ENCODE measurements at regions not wholly inside any gene's neighbourhood (a gene's known extent, or its start where the extent isn't known, plus 50 kb on each side); places are given as distances from the start of the nearest gene placed in this dataset.
A peak's percentile ranks its signal among the peaks of the same experiment; 100 is the strongest.
"Not testable (repeated sequence)": the region's sequence is repeated elsewhere in the genome, so short reads cannot be mapped to it uniquely, and the experiment has no call there.

GRCh38 chr5:39919876-39920275 is 495.1 kb upstream of the DAB2 start:
- no peaks in the 10 kb centered on the region for H3K9me3 ChIP-seq (ENCODE audit: control insufficient read depth in 4 of 4, insufficient read depth in 3 of 4, low read length in 3 of 4)
- no peak overlapping the region for H3K9ac ChIP-seq (ENCODE audit: insufficient read depth in 1 of 2, low read length in 2 of 2)
- no peaks in the 10 kb centered on the region for H3K27me3 ChIP-seq (ENCODE audit: control insufficient read depth in 3 of 3, insufficient read depth in 3 of 3, low read length in 2 of 3)
- no peak overlapping the region for H3K4me3 ChIP-seq
- no peaks in the 10 kb centered on the region for H3K36me3 ChIP-seq (ENCODE audit: control insufficient read depth in 4 of 4, insufficient read depth in 4 of 4, low read length in 4 of 4)
- no peak overlapping the region for H3K27ac ChIP-seq (ENCODE audit: low read depth in 1 of 2, low read length in 1 of 2)
- 98 to 100% methylated on average over 1 of the region's 1 CpG for WGBS, 2 donors
- no peaks in the 10 kb centered on the region for H3K4me1 ChIP-seq (ENCODE audit: control insufficient read depth in 5 of 5, insufficient read depth in 5 of 5, low read length in 5 of 5)
- ATAC-seq (ENCODE audit: insufficient read depth, low FRiP score) (no peak), DNase-seq (no peak)
- TF ChIP-seq, protein P1, sequence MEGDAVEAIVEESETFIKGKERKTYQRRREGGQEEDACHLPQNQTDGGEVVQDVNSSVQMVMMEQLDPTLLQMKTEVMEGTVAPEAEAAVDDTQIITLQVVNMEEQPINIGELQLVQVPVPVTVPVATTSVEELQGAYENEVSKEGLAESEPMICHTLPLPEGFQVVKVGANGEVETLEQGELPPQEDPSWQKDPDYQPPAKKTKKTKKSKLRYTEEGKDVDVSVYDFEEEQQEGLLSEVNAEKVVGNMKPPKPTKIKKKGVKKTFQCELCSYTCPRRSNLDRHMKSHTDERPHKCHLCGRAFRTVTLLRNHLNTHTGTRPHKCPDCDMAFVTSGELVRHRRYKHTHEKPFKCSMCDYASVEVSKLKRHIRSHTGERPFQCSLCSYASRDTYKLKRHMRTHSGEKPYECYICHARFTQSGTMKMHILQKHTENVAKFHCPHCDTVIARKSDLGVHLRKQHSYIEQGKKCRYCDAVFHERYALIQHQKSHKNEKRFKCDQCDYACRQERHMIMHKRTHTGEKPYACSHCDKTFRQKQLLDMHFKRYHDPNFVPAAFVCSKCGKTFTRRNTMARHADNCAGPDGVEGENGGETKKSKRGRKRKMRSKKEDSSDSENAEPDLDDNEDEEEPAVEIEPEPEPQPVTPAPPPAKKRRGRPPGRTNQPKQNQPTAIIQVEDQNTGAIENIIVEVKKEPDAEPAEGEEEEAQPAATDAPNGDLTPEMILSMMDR (IDR thresholded peaks at IDR 0.05; ENCODE audit: control extremely low read depth, extremely low read depth) = no peak

DNA sequence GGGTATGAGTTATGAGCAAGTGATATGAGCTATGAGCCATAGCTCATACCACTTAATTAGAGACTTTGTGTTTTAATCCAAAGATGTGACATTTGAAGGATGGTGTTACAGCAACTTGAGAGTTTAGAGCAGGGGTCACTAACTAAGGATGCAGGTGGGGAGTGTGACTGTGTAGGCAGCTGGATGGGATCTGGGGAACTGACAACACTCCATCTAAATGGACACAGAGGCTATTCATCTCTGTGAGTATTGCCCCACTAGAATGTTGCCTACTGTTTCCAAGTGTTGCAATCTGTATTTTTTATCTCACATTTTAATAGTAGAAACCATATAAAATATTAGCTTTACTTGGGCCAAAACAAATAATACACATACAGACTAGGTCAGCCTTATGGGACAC is 488.1 kb upstream of the DAB2 start:
- ATAC-seq (ENCODE audit: insufficient read depth, low FRiP score) = no peak
- TF ChIP-seq, protein P1 (IDR thresholded peaks at IDR 0.05; ENCODE audit: control extremely low read depth, extremely low read depth) = no peak
- DNase-seq = peak in 1 of 3 donors; percentile 4
- Histone ChIP-seq H3K27me3 (ENCODE audit: control insufficient read depth in 3 of 3, insufficient read depth in 3 of 3, low read length in 2 of 3) (no peaks in the 10 kb centered on the region), H3K4me1 (ENCODE audit: control insufficient read depth in 5 of 5, insufficient read depth in 5 of 5, low read length in 5 of 5) (no peaks in the 10 kb centered on the region), H3K9me3 (ENCODE audit: control insufficient read depth in 4 of 4, insufficient read depth in 3 of 4, low read length in 3 of 4) (no peaks in the 10 kb centered on the region), H3K36me3 (ENCODE audit: control insufficient read depth in 4 of 4, insufficient read depth in 4 of 4, low read length in 4 of 4) (no peaks in the 10 kb centered on the region), H3K27ac (ENCODE audit: low read depth in 1 of 2, low read length in 1 of 2) (no peak overlapping the region), H3K4me3 (no peak overlapping the region), H3K9ac (ENCODE audit: insufficient read depth in 1 of 2, low read length in 2 of 2) (no peak overlapping the region)

- H3K4me1 ChIP-seq (ENCODE audit: control insufficient read depth in 5 of 5, insufficient read depth in 5 of 5, low read length in 5 of 5); ATAC-seq (ENCODE audit: insufficient read depth, low FRiP score); H3K9me3 ChIP-seq (ENCODE audit: control insufficient read depth in 4 of 4, insufficient read depth in 3 of 4, low read length in 3 of 4); H3K4me3 ChIP-seq; H3K36me3 ChIP-seq (ENCODE audit: control insufficient read depth in 4 of 4, insufficient read depth in 4 of 4, low read length in 4 of 4); H3K27me3 ChIP-seq (ENCODE audit: control insufficient read depth in 3 of 3, insufficient read depth in 3 of 3, low read length in 2 of 3); H3K27ac ChIP-seq (ENCODE audit: low read depth in 1 of 2, low read length in 1 of 2); H3K9ac ChIP-seq (ENCODE audit: insufficient read depth in 1 of 2, low read length in 2 of 2); DNase-seq: not testable (repeated sequence)
- WGBS, 2 donors = 93% methylated on average over 19 of the region's 19 CpGs
These were observed 482.6 kb upstream of the DAB2 start for GRCh38 chr5:39907267-39907951.

- Histone ChIP-seq H3K9ac (ENCODE audit: insufficient read depth in 1 of 2, low read length in 2 of 2) (no peak overlapping the region), H3K36me3 (ENCODE audit: control insufficient read depth in 4 of 4, insufficient read depth in 4 of 4, low read length in 4 of 4) (no peaks in the 10 kb centered on the region), H3K9me3 (ENCODE audit: control insufficient read depth in 4 of 4, insufficient read depth in 3 of 4, low read length in 3 of 4) (peaks cover 0 to 5% (median 0%) of the 10 kb centered on the region in 4 donors), H3K4me1 (ENCODE audit: control insufficient read depth in 5 of 5, insufficient read depth in 5 of 5, low read length in 5 of 5) (no peaks in the 10 kb centered on the region), H3K27me3 (ENCODE audit: control insufficient read depth in 3 of 3, insufficient read depth in 3 of 3, low read length in 2 of 3) (no peaks in the 10 kb centered on the region), H3K4me3 (no peak overlapping the region), H3K27ac (ENCODE audit: low read depth in 1 of 2, low read length in 1 of 2) (no peak overlapping the region)
- no peak for ATAC-seq (ENCODE audit: insufficient read depth, low FRiP score)
- TF ChIP-seq, protein P1 (IDR thresholded peaks at IDR 0.05; ENCODE audit: control extremely low read depth, extremely low read depth) = no peak
- WGBS, 2 donors = 79 to 83% methylated on average over 1 of the region's 1 CpG
- DNase-seq = no peak
These were observed 481.4 kb upstream of the DAB2 start for GRCh38 chr5:39906146-39906545.
